ENCODE measurements at regions not wholly inside any gene's neighbourhood (a gene's known extent, or its start where the extent isn't known, plus 50 kb on each side); places are given as distances from the start of the nearest gene placed in this dataset.

- ATAC-seq (no peak), DNase-seq (ENCODE audit: low read depth, low spot score) (no peak)
- in situ Hi-C loops (cut with HindIII; ENCODE audit: low pct_unique_long_range_greater_than_20kb, low sequenced_read_pairs) = no loop called here
- no peaks in the 10 kb centered on the region for H3K36me3 ChIP-seq (ENCODE audit: control insufficient read depth, insufficient read depth, low read length)
- H3K27me3 ChIP-seq (ENCODE audit: control insufficient read depth, insufficient read depth, low read length) = peaks cover 2% of the 10 kb centered on the region; the same call in 1 of the 2 replicates
- H3K27ac ChIP-seq (ENCODE audit: low read length) = no peak overlapping the region
- intact Hi-C loops (cut with micrococcal nuclease; ENCODE audit: unreplicated experiment) = no loop called here
- no peak for TF ChIP-seq SIN3A (IDR thresholded peaks at IDR 0.05; ENCODE audit: borderline replicate concordance, insufficient read depth, low read depth, low read length)
- no peak for TF ChIP-seq TCF7L2 (IDR thresholded peaks at IDR 0.05; ENCODE audit: low read depth, low read length)
- no peak for TF ChIP-seq POLR2AphosphoS5 (IDR thresholded peaks at IDR 0.05; ENCODE audit: low read depth, low read length)
- TF ChIP-seq CTCF (IDR thresholded peaks at IDR 0.05) = no peak
- CTCF ChIA-PET = no interaction called here
- H3K4me3 ChIP-seq (ENCODE audit: low read depth in 2 of 2, low read length in 2 of 2) = no peak overlapping the region
- no peaks in the 10 kb centered on the region for H3K4me1 ChIP-seq (ENCODE audit: control insufficient read depth, insufficient read depth, low read length)
- BruUV-seq (replicated peaks) = no TSS peak
- POLR2A ChIA-PET = no interaction called here
- H3K9me3 ChIP-seq (ENCODE audit: control insufficient read depth, insufficient read depth, low read depth, low read length) = no peaks in the 10 kb centered on the region
Measured at GRCh38 chr1:208465786-208466590, 221.8 kb upstream of the PLXNA2 start.

GRCh38 chr1:208467151-208467780 lies 223.1 kb upstream of the PLXNA2 start:
- in situ Hi-C loops (cut with HindIII; ENCODE audit: low pct_unique_long_range_greater_than_20kb, low sequenced_read_pairs) = no loop called here

More at GRCh38 chr1:208467151-208467780, 223.1 kb upstream of the PLXNA2 start:
- Histone ChIP-seq H3K4me1 (ENCODE audit: control insufficient read depth, insufficient read depth, low read length) (no peaks in the 10 kb centered on the region), H3K36me3 (ENCODE audit: control insufficient read depth, insufficient read depth, low read length) (no peaks in the 10 kb centered on the region), H3K27ac (ENCODE audit: low read length) (no peak overlapping the region), H3K27me3 (ENCODE audit: control insufficient read depth, insufficient read depth, low read length) (peaks cover 2% of the 10 kb centered on the region; the same call in 1 of the 2 replicates), H3K4me3 (ENCODE audit: low read depth in 2 of 2, low read length in 2 of 2) (no peak overlapping the region), H3K9me3 (ENCODE audit: control insufficient read depth, insufficient read depth, low read depth, low read length) (no peaks in the 10 kb centered on the region)
- no peak for TF ChIP-seq POLR2AphosphoS5 (IDR thresholded peaks at IDR 0.05; ENCODE audit: low read depth, low read length)
- TF ChIP-seq REST (IDR thresholded peaks at IDR 0.05; ENCODE audit: insufficient read depth in 1 of 2, low read depth in 2 of 2, low read length in 1 of 2) = no peak
- no peak for TF ChIP-seq SIN3A (IDR thresholded peaks at IDR 0.05; ENCODE audit: borderline replicate concordance, insufficient read depth, low read depth, low read length)
- no peak for TF ChIP-seq CTCF (IDR thresholded peaks at IDR 0.05)
- no peak for TF ChIP-seq TCF7L2 (IDR thresholded peaks at IDR 0.05; ENCODE audit: low read depth, low read length)
- POLR2A ChIA-PET = no interaction called here
- CTCF ChIA-PET = no interaction called here
- DNase-seq (ENCODE audit: low read depth, low spot score) (no peak), ATAC-seq (no peak)
- intact Hi-C loops (cut with micrococcal nuclease; ENCODE audit: unreplicated experiment) = no loop called here
- BruUV-seq (replicated peaks) = no TSS peak
